ENCODE measurements at regions not wholly inside any gene's neighbourhood (a gene's known extent, or its start where the extent isn't known, plus 50 kb on each side); places are given as distances from the start of the nearest gene placed in this dataset.
"Not testable (repeated sequence)": the region's sequence is repeated elsewhere in the genome, so short reads cannot be mapped to it uniquely, and the experiment has no call there.

DNA sequence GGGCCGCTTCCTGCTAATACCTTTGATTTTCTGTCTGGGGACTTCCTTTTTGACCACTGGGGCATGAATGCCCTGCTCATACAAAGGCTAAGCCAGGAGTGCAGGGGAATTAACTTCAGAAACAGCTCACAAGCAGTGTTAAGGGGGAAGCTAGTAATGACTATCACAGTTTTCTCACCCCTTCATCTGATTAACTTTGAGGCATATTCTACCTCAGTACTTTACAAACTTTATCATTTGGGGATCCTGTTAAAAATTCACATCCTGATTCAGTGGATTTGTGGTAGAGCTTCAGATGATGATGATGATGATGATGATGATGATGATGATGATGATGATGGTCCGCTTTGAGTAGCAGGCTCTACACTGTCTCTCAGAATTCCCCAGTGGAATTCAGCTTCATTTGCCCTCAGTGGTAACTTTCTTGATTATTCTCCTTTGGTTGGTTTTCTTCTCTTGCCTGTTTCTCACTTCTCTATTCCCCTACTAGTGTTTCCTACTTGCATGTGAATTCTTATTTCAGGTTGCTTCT, 78.4 kb upstream of the TMEM170B start:
- no peak for DNase-seq
- ATAC-seq = no peak
- intact Hi-C loops (cut with DNase I) = no loop called here

DNA sequence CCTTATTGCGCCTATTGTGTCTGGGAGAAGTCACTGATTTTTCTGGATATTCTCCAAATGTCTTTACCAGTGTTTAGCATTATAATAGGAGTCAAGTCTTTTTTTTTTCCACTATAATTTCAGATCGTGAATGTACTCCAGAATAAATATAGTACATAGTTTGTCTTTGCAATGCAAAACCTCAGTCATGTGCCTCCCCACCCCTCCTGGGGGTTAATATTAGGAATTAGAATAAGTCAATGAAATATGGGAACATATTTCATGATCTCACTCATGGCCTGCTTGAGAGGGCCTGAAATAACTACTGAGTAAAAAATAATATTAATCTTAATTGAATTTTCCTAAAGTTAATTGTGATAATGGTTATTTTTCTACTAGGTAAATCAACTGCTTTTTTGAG, 79.0 kb upstream of the TMEM170B start:
- ATAC-seq (no peak), DNase-seq (no peak)
- intact Hi-C loops (cut with DNase I) = no loop called here

DNA sequence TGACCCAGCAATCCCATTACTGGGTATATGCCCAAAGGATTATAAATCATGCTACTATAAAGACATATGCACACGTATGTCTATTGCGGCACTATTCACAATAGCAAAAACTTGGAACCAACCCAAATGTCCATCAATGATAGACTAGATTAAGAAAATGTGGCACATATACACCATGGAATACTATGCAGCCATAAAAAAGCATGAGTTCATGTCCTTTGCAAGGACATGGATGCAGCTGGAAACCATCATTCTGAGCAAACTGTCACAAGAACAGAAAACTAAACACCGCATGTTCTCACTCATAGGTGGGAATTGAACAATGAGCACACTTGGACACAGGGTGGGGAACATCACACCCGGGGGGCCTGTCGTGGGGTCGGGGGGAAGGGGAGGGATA, 80.1 kb upstream of the TMEM170B start:
- DNase-seq; ATAC-seq; intact Hi-C loops (cut with DNase I): not testable (repeated sequence)

DNA sequence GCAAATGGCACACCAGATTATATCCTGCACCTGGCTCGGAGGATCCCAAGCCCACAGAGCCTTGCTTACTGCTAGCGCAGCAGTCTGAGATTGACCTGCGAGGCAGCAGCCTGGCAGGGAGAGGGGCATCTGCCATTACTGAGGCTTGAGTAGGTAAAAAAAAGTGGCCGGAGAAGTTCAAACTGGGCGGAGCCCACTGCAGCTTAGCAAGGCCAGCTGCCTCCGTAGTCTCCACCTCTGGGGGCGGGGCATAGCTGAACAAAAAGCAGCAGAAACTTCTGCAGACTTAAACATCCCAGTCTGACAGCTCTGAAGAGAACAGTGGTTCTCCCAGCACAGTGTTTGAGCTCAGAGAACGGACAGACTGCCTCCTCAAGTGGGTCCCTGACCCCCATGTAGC, 85.4 kb upstream of the TMEM170B start:
- DNase-seq; intact Hi-C loops (cut with DNase I); ATAC-seq: not testable (repeated sequence)

DNA sequence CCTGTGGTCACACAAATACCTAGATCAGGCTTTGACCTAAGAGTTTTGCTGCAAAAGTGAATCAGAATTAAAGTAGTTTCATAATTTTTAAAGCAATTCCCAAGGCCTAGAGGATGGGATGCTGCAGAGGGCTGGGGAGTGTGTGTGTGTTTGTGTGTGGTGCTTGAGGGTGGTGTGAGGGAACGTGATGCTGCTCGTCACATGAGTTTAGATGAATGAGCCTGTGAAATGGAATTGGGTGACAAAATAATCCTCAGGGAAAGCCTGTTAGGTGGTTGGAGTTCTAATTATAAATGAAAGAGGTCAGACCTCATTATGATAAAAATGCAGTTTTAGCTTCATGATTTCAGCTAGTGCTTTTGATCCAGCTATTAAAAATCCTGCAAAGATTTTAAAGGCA, 87.5 kb upstream of the TMEM170B start:
- intact Hi-C loops (cut with DNase I) = no loop called here
- DNase-seq = no peak

DNA sequence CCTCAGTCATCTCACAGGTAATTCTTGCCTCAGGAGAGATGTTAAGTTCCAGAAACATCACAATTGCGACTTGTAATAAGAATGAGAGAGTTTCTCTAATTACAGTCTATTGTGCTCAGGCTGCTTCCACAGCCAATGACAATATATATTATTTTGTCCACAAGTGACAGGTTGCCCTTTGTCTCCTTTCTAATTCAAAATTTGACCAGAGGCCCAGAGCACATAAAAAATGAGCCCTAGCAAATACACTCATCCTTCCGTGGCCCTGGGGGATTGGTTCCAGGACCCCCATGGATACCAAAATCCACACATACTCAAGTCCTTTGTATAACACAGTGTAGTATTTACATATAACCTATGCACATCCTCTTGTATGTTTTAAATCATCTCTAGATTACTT, 88.1 kb upstream of the TMEM170B start:
- ATAC-seq (no peak), DNase-seq (no peak)
- intact Hi-C loops (cut with DNase I) = no loop called here

More for the DNA sequence above, 87.5 kb upstream of the TMEM170B start:
- ATAC-seq = no peak

DNA sequence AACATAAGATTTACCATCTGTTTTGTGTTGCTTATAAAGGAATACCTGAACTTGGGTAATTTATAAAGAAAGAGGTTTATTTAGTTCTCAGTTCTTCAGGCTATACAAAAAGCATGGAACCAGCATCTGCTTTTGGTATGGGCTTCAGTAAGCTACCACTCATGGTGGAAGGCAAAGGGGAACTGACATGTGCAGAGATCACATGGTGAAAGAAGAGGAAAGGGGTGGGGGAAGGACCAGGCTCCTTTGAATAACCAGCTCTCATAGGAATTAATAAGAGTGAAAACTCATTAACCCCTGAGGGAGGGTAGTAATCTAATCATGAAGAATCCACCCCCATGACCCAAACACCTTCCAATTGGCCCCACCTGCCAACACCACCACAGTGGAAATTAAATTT, 89.5 kb upstream of the TMEM170B start:
- intact Hi-C loops (cut with DNase I) = no loop called here
- ATAC-seq = no peak
- no peak for DNase-seq

DNA sequence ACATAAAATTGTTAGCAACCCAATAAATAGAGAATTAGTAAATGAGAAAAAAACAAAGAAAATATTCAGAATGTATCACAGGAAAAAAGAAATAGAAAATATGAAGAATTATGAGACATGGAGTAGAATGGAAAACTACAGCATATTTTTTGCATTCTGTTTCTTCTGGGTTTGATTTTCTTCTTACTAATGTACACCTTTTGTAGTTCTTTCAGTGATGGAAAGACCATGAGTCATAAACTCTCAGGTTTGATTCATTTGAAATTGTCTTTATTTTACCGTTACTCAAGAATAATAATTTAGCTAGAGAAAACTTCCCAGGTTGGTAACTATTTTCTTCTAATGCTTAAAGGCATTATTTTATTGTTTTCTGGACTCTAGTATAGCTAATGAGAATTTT, 90.3 kb upstream of the TMEM170B start:
- no peak for DNase-seq
- intact Hi-C loops (cut with DNase I) = no loop called here
- ATAC-seq = no peak

DNA sequence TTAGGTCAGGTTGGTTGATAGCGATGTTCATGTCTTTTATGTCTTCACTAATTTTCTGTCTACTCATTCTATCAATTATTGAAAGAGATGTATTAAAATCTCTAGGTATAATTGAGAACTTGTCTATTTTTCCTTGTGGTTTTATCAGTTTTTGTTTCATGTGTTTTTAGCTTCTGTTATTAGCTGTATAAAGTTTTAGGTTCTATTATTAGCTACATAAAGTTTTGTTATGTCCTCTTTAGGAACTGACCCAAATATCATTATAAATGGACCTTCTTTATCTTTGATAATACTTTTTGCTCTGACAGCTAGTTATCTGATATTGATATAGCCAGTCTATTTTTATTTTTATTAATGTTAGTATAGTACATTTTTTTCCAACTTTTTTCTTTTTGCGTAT, 92.4 kb upstream of the TMEM170B start:
- no peak for DNase-seq
- intact Hi-C loops (cut with DNase I) = no loop called here
- no peak for ATAC-seq

DNA sequence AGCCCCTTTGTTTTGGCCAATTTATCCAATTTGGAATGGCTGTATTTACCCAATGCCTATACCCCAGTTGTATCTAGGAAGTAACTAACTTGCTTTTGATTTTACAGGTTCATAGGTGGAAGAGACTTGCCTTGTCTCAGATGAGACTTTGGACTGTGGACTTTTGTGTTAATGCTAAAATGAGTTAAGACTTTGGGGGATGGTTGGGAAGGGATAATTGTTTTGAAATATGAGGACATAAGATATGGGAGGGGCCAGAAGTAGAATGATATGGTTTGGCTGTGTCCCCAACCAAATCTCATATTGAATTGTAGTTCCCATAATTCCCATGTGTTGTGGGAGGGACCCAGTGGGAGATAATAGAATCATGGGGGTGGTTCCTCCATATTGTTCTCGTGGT, 94.4 kb upstream of the TMEM170B start:
- intact Hi-C loops (cut with DNase I); ATAC-seq; DNase-seq: not testable (repeated sequence)

DNA sequence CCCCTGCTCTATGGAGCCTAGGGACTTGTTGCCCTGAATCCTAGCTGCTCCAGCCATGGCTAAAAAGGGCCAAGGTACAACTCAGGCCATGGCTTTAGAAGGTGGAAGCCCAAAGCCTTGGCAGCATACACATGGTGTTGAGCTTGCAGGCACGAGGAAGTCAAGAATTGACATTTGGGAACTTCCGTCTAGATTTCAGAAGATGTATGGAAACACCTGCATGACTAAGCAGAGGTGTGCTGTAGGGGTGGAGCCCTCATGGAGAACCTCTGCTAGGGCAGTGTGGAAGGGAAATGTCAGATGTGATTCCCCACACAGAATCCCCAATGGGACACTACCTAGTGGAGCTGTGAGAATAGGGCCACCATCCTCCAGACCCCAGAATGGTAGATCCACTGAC, 95.1 kb upstream of the TMEM170B start:
- no peak for DNase-seq
- intact Hi-C loops (cut with DNase I) = no loop called here
- ATAC-seq = no peak

DNA sequence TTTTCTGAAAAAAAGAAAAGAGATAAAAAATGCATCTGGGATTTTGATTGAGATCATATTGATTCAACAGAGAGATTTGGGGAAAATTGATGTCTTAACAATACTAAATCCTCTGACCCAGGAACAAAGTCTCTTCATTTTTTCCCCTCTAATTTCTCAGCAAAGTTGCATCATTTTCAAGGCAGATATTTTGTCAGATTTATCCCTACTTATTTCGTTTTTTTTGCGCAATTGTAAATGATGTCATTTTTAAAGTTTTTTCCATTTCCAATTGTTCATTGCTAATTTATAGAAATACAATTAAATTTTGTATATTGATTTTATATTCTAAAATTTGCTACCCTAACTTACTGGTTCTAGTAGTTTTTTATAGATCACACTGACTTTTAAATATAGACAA, 97.7 kb upstream of the TMEM170B start:
- intact Hi-C loops (cut with DNase I) = no loop called here
- DNase-seq (no peak), ATAC-seq (no peak)

DNA sequence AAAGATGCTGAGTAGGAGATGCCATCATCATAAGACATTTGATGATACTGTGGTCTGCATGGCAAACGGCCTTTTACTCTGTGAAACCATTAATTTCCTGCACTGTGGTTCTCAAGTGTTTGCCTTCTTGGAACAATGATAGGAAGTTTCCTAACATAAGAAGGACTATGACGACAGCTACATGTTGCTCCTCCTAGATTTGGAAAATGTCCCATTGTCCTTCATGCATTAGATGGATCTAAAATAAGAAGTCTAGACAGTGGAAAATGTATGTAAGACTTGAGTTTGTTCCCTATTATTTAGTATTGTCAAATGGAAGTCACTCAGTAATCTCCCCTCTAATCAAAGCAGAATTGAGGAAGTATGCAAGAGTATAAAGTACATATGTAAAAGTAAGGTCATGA, 98.5 kb upstream of the TMEM170B start:
- intact Hi-C loops (cut with DNase I) = no loop called here
- ATAC-seq = peak; percentile 48 to 49

DNA sequence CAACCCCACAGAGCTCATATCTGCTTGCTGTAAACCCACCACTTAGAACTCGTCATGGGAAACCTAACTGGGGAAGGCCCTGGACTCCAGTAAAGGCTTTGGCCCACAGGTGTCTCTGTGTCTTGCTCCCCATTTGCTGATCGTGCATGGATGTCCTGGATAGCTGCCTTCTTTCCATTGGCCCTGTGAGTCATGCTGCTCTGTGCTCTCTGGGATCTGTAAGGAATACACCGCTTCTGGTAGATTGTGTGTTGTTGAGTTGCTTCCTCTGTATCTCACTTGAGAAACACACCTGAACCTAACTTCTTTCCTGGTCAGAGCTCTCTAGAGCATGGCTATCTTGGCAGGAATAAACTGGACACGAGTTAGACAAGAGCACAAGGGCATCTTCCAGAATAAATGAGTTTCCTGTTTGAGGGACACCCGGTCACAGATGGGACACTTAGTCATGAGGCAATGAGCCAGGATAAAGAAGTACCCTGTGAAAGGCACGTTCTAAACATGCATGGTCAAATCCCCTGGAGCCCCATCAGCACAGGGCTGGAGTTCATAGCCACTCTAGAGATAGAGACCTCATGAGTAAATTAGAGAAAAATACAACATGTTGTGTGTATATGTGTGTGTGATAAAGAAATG, 99.6 kb upstream of the TMEM170B start:
- intact Hi-C loops (cut with DNase I) = no loop called here
- DNase-seq (no peak), ATAC-seq (peak in 1 of 2 donors; percentile 40)

More for the DNA sequence above, 98.5 kb upstream of the TMEM170B start:
- DNase-seq = no peak

DNA sequence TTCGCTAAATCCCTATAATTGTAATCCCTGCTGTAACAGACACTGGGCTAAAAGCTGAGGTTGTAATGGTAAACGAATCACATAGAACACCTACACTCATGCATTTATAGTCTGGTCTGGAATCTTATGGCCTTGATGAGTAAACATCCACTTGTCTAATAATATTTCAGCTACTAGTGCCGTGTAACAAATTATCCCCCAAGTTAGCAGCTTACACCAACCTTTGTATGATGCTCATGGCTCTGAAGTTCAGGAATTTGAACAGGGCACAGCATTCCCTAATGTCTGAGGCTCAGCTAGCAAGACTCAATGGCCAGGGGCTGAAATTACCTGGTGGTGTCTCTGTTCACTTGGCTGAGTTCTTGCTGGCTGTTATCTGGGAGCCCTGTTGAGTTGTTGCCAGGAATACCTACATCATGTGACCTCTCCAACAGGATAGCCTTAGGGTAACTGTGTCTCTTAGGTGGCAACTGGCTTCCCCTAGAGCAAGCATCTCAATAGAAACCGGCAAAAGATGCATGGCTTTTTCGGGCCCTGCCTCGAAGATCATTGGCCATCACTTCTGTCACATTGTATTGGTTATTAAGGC, 100.9 kb upstream of the TMEM170B start:
- ATAC-seq (no peak), DNase-seq (no peak)
- intact Hi-C loops (cut with DNase I) = no loop called here

DNA sequence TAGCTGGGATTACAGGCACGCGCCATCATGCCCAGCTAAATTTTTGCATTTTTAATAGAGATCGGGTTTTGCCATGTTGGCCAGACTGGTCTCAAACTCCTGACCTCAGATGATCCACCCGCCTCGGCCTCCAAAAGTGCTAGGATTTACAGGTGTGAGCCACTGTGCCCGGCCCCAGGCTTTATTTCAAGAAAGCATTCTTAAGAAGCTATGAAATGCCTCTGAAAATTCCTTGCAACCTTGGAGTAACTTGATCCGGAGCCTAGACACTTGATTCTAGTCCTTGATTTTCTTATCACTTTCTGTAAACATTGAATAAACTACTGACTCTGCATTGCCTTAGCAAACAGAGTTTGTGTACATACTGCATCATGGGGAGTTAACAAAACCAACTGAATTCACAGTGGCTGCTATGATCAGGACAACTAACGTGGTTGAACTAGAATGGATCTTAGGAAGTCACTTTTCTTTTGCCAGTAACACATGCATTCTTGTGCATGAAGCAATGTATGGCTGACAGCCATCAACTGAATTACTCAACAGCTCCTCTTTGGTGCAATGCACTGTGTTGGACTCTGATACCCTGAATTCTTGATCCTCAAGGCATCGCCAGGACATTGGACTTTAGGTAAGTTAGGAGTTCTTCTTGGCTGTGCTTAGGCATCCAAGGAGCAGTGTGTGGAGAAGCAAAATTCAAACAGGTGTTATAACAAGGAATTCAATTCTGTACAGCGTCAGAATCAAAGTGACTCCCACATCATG, 102.8 kb upstream of the TMEM170B start:
- intact Hi-C loops (cut with DNase I) = no loop called here
- DNase-seq (no peak), ATAC-seq (peak; percentile 47 to 73)

DNA sequence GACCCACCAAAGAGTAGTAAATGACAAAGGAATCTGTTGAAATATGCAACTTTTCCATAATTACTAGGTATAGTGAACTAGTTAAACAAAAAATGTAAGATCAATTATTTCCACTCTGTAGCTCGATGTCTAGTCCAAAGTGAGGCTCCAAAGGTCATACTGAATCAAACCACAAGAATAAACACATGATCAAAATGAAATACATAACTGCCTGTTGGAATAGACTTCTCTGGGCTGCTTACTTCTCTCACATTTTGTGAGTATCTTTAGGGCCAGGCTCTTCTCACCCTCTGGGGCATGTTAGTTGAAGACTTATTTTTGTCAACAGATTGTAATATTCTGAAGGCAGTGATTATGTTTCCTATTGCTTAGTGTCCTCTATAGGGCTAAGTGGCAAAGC, 103.7 kb upstream of the TMEM170B start:
- no peak for DNase-seq
- intact Hi-C loops (cut with DNase I) = no loop called here
- ATAC-seq = no peak

DNA sequence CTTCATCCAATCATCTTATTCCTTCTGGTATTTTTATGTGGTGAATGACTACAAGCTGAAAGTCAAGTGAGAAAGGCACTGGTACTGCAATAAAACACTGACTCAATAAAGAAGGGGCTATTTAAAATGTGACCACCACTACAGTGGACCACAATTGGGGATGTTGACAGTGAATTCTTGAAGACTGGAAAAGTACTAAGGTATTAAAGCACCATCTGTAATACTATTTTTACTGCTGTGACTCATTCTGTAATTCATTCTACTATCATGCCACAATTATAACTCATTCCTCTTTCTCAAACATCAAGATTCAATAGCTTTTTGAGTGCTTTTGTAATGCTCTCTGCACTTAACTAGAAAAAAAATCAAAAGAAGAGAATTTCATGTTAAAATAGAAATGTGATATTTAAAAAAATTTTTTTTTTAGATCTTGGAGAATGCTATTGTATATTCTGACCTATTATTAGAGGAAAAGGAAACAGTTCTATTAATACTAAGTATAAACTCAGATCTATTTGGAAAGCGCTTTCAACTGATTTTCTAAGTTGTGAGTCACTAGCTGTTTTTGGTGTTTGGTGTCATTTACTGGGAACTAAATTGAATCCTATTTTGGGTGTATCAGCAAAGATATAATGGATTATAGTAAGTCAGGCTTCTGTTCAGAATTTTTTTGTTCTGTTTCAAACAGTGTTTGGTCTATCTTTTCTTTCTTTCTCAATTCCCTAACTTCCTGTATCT, 104.7 kb upstream of the TMEM170B start:
- intact Hi-C loops (cut with DNase I) = no loop called here
- ATAC-seq (peak in 1 of 2 donors; percentile 50), DNase-seq (no peak)

DNA sequence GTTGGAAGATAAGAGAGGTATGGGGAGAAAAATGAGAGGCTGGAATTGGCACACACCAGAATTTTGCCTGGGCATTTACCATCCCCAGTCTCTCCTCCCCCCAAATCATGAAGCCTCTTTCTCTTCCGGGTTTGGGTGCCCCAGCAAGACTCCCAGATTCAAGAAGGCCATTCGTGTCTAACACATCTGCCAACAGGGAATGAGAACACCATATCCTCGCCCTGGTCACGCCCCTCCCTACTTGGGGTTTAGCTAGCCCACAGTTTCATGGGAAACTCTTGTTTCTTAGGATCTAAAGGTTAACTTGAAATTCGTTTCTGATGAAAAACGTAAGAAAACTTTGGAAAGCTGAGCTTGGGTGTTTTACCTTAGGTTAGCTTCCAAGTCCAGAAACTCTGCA, 105.5 kb upstream of the TMEM170B start:
- no peak for DNase-seq
- ATAC-seq = no peak
- intact Hi-C loops (cut with DNase I) = no loop called here

DNA sequence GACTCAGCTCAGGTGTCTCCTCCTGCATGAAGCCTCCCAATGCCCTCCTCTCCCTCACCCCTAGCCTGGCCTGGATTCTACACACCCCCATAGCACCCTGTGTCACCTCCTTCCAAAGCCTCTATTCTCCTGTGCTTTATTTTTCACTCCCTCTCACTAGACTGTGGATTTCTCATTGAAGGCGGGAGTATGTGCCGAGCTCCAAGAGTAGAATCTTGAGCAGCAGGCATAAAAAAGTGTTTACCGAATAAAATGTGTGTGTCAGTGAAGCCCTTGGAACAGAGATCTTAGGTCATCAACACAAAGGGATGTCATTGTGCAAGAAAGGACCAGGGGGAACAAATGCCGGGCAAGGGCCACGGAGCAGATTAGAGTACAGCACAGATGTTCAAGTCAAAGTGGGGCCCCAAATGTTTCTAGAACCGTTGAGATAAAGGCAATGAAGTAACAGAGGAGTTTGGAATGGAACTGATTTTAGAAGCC, 106.1 kb upstream of the TMEM170B start:
- DNase-seq (no peak), ATAC-seq (no peak)
- intact Hi-C loops (cut with DNase I) = no loop called here

Data from left cardiac atrium (tissue), 4 donors.